GM12892 (cell line): ENCODE measurements at regions not wholly inside any gene's neighbourhood (a gene's known extent, or its start where the extent isn't known, plus 50 kb on each side); places are given as distances from the start of the nearest gene placed in this dataset.

Experiments
- POLR2A ChIP-seq: IDR thresholded peaks from 2 replicates; pipeline ENCODE4 v1.6.1; 2011; ENCODE audit warnings: low read depth, low read length, control low read depth
- POLR2AphosphoS5 ChIP-seq: IDR thresholded peaks from 2 replicates; pipeline ENCODE4 v1.6.1; 2011; ENCODE audit warnings: low read depth, low read length, control low read depth
- TAF1 ChIP-seq: IDR thresholded peaks from 2 replicates; pipeline ENCODE4 v1.6.1; 2011; ENCODE audit warnings: low read depth, mild to moderate bottlenecking, control low read depth, low read length, borderline replicate concordance

DNA sequence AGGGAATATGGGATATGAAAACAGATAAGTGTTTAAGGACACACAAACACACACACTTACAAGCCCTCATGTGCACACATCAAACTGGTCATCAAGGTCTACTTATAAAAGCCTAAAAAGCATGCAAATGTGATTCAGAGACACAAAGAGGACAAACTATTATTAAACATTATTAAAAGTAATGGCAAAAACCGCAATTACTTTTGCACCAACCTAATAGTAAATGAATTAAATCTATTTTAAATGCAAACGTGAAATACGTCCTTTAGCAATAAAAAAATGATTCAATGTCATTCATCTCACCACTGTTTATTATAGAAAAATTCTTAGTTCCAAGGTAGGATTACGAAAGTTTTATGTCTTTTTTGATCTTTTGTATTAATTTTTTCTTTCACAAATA, 91.1 kb upstream of the ARMCX2 start:
- TF ChIP-seq TAF1, result no peak
- no peak for TF ChIP-seq POLR2A
- no peak for TF ChIP-seq POLR2AphosphoS5
